Upper lobe of left lung (tissue), 6 donors: ENCODE measurements at regions not wholly inside any gene's neighbourhood (a gene's known extent, or its start where the extent isn't known, plus 50 kb on each side); places are given as distances from the start of the nearest gene placed in this dataset.

ENCODE experiments used
- ATAC-seq, 2 donors: fragments of 200-7000 bp; cut with Tn5 transposase; one replicate each; pipeline ENCODE4 v1.9.1; 2022; ENCODE audit warnings: mild to moderate bottlenecking in 2 of 2, moderate library complexity in 2 of 2; ENCODE audit not compliant: low FRiP score in 2 of 2
- DNase-seq, 2 donors: peaks; one replicate each; pipeline ENCODE4 v3.0.0-alpha.2; 2019 to 2020
- H3K27ac ChIP-seq, 4 donors: fragments of 200-600 bp; sonication (generic); one replicate each; pipeline ENCODE4 v1.5.1; 2016 to 2019
- H3K27me3 ChIP-seq, 4 donors: fragments of 200-600 bp; sonication (generic); one replicate each; pipeline ENCODE4 v1.5.1; 2017 to 2019
- H3K36me3 ChIP-seq, 4 donors: fragments of 200-600 bp; sonication (generic); one replicate each; pipeline ENCODE4 v1.5.1; 2016 to 2019
- H3K4me1 ChIP-seq, 4 donors: fragments of 200-600 bp; sonication (generic); one replicate each; pipeline ENCODE4 v1.5.1; 2018 to 2019
- H3K4me3 ChIP-seq, 4 donors: fragments of 200-600 bp; sonication (generic); one replicate each; pipeline ENCODE4 v1.5.1; 2017 to 2019; ENCODE audit warnings: mild to moderate bottlenecking in 2 of 4, moderate library complexity in 1 of 4
- H3K9me3 ChIP-seq, 4 donors: fragments of 200-600 bp; sonication (generic); one replicate each; pipeline ENCODE4 v1.5.1; 2018 to 2019
- EP300 ChIP-seq, 4 donors: sonication (generic); formaldehyde crosslinking; IDR thresholded peaks; one replicate each; pipeline ENCODE4 v1.5.1; 2017; ENCODE audit warnings: antibody characterized with exemption in 4 of 4, control low read depth in 2 of 4
- POLR2A ChIP-seq, 4 donors: fragments of 450-650 bp; IDR thresholded peaks; one replicate each; pipeline ENCODE4 v1.5.1; 2016 to 2017; ENCODE audit warnings: antibody characterized with exemption in 4 of 4, mild to moderate bottlenecking in 2 of 4
- POLR2AphosphoS5 ChIP-seq, 2 donors: sonication (generic); formaldehyde crosslinking; IDR thresholded peaks; one replicate each; pipeline ENCODE4 v1.5.1; 2017; ENCODE audit warnings: antibody characterized with exemption in 2 of 2
- whole genome bisulfite sequencing, 2 donors: methylation state at CpG; one replicate each; pipeline ENCODE4 v1.1.5; 2017 to 2018; 5-methylcytosine and 5-hydroxymethylcytosine counted together
- TF ChIP-seq, protein P1 (sequence below), 6 experiments: fragments of 450-650 bp in 4 of 6; fragments of 200-600 bp in 2 of 6; sonication (generic) in 2 of 6; IDR thresholded peaks; one replicate each; pipeline ENCODE4 v1.5.1; 2016 to 2019; ENCODE audit warnings: antibody characterized with exemption in 6 of 6
- donor health status: DM: no; HTN: no; CAD: no; lungs with moderate emphysema.
- donor health status: DM: no; HTN: yes; CAD: no; lungs with severe emphysema.

- no peaks in the 10 kb centered on the region for H3K27me3 ChIP-seq
- no peaks in the 10 kb centered on the region for H3K36me3 ChIP-seq
- no peak overlapping the region for H3K4me3 ChIP-seq
- H3K4me1 ChIP-seq, result no peaks in the 10 kb centered on the region
- ATAC-seq, result no peak
- no peak for DNase-seq
- no peak overlapping the region for H3K27ac ChIP-seq
- peaks cover 0 to 10% (median 4%) of the 10 kb centered on the region in 4 donors for H3K9me3 ChIP-seq
- TF ChIP-seq POLR2A (IDR thresholded peaks at IDR 0.05) (no peak), POLR2AphosphoS5 (IDR thresholded peaks at IDR 0.05) (no peak), EP300 (IDR thresholded peaks at IDR 0.05) (no peak)
- TF ChIP-seq, protein P1, sequence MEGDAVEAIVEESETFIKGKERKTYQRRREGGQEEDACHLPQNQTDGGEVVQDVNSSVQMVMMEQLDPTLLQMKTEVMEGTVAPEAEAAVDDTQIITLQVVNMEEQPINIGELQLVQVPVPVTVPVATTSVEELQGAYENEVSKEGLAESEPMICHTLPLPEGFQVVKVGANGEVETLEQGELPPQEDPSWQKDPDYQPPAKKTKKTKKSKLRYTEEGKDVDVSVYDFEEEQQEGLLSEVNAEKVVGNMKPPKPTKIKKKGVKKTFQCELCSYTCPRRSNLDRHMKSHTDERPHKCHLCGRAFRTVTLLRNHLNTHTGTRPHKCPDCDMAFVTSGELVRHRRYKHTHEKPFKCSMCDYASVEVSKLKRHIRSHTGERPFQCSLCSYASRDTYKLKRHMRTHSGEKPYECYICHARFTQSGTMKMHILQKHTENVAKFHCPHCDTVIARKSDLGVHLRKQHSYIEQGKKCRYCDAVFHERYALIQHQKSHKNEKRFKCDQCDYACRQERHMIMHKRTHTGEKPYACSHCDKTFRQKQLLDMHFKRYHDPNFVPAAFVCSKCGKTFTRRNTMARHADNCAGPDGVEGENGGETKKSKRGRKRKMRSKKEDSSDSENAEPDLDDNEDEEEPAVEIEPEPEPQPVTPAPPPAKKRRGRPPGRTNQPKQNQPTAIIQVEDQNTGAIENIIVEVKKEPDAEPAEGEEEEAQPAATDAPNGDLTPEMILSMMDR (IDR thresholded peaks at IDR 0.05), result no peak
- 75 to 82% methylated on average over 5 of the region's 5 CpGs for WGBS, 2 donors
Observed at GRCh38 chr3:65118912-65119499, 431.2 kb upstream of the ADAMTS9 start.

GRCh38 chr3:65114041-65114440, 426.2 kb upstream of the ADAMTS9 start:
- no peak overlapping the region for H3K27ac ChIP-seq
- no peaks in the 10 kb centered on the region for H3K27me3 ChIP-seq
- no peak for DNase-seq
- no peaks in the 10 kb centered on the region for H3K36me3 ChIP-seq
- TF ChIP-seq EP300 (IDR thresholded peaks at IDR 0.05), result no peak
- TF ChIP-seq, protein P1 (IDR thresholded peaks at IDR 0.05), result no peak
- no peak for TF ChIP-seq POLR2AphosphoS5 (IDR thresholded peaks at IDR 0.05)
- no peak for TF ChIP-seq POLR2A (IDR thresholded peaks at IDR 0.05)
- H3K9me3 ChIP-seq, result no peaks in the 10 kb centered on the region
- H3K4me1 ChIP-seq, result no peaks in the 10 kb centered on the region
- no peak for ATAC-seq
- H3K4me3 ChIP-seq, result no peak overlapping the region

DNA sequence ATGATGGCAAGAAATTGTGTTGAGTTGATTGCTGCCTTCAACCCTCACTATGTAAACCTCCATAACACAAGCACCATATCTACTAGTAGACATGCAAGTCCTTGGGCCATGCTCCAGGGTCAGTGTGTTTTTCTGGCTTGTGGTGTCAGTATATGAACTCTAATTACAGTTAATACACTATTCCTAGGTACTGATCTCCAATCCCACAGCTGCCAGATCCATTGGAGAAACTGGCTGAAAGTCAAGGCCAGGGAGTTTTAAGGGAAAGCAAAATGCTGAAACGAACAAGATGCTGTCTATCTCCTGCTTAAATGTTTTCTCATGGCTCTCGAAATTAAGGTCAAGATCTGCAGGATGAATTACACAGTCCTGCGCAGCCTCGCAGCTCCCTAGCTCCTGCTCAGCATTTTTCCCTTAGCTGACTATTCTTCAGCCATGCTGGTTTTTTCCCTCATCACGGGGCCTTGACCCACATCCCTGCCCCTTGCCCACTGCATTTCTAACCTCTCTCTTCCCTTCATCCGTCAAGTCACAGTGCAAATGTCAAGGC, 425.0 kb upstream of the ADAMTS9 start:
- ATAC-seq, result no peak
- 84 to 88% methylated on average over 6 of the region's 6 CpGs for WGBS, 2 donors
- no peak overlapping the region for H3K4me3 ChIP-seq
- H3K36me3 ChIP-seq, result no peaks in the 10 kb centered on the region
- no peak overlapping the region for H3K27ac ChIP-seq
- H3K4me1 ChIP-seq, result no peaks in the 10 kb centered on the region
- no peak for DNase-seq
- no peak for TF ChIP-seq POLR2A (IDR thresholded peaks at IDR 0.05)
- no peak for TF ChIP-seq POLR2AphosphoS5 (IDR thresholded peaks at IDR 0.05)
- no peak for TF ChIP-seq EP300 (IDR thresholded peaks at IDR 0.05)
- TF ChIP-seq, protein P1 (IDR thresholded peaks at IDR 0.05), result no peak
- no peaks in the 10 kb centered on the region for H3K27me3 ChIP-seq
- no peaks in the 10 kb centered on the region for H3K9me3 ChIP-seq

GRCh38 chr3:65110661-65111060, 422.9 kb upstream of the ADAMTS9 start:
- TF ChIP-seq, protein P1 (IDR thresholded peaks at IDR 0.05), result no peak
- no peak for TF ChIP-seq POLR2AphosphoS5 (IDR thresholded peaks at IDR 0.05)
- no peak for TF ChIP-seq POLR2A (IDR thresholded peaks at IDR 0.05)
- no peak for TF ChIP-seq EP300 (IDR thresholded peaks at IDR 0.05)
- no peak overlapping the region for H3K4me3 ChIP-seq
- H3K27me3 ChIP-seq, result no peaks in the 10 kb centered on the region
- no peaks in the 10 kb centered on the region for H3K4me1 ChIP-seq
- 84 to 85% methylated on average over 2 of the region's 2 CpGs for WGBS, 2 donors
- no peak for DNase-seq
- no peaks in the 10 kb centered on the region for H3K36me3 ChIP-seq
- H3K9me3 ChIP-seq, result no peaks in the 10 kb centered on the region
- ATAC-seq, result no peak
- no peak overlapping the region for H3K27ac ChIP-seq

- no peaks in the 10 kb centered on the region for H3K4me1 ChIP-seq
- no peaks in the 10 kb centered on the region for H3K36me3 ChIP-seq
- ATAC-seq, result no peak
- no peak overlapping the region for H3K27ac ChIP-seq
- H3K4me3 ChIP-seq, result no peak overlapping the region
- H3K9me3 ChIP-seq, result no peaks in the 10 kb centered on the region
- TF ChIP-seq POLR2A (IDR thresholded peaks at IDR 0.05) (no peak), EP300 (IDR thresholded peaks at IDR 0.05) (no peak), POLR2AphosphoS5 (IDR thresholded peaks at IDR 0.05) (no peak)
- DNase-seq, result no peak
- no peaks in the 10 kb centered on the region for H3K27me3 ChIP-seq
Observed at GRCh38 chr3:65109966-65110500, 422.2 kb upstream of the ADAMTS9 start.
